Erythroblast (primary cell): ENCODE measurements at regions not wholly inside any gene's neighbourhood (a gene's known extent, or its start where the extent isn't known, plus 50 kb on each side); places are given as distances from the start of the nearest gene placed in this dataset.

Experiments used
- GATA1 ChIP-seq: IDR thresholded peaks from 2 replicates; pipeline ENCODE4 v1.6.1; 2011; ENCODE audit warnings: low read depth, mild to moderate bottlenecking, control low read depth, low read length, moderate library complexity
- POLR2A ChIP-seq: IDR thresholded peaks from 2 replicates; pipeline ENCODE4 v1.6.1; 2011; ENCODE audit warnings: mild to moderate bottlenecking, low read length

DNA sequence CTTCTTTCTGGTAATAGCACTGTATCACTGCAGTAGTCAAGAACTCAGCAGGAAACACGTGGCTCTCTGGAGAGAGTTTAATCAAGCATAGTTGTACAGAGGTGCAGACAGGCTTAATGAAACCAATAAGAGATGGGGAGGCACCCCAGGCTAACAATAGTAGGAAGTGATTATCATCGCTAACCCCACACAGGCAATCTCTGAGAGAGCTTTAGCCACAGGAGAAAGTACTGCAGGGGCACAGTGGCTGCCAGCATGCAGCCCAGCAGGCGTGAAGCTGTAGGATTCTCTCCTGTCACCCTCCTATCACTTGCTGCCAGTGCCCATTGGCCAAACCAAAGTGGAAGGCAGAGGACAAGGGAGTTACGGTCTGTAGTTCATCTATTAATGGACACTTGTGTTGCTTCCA lies 450.0 kb upstream of the RASGEF1B start:
- TF ChIP-seq POLR2A (no peak), GATA1 (no peak)
